HG02610 (cell line): ENCODE measurements at regions not wholly inside any gene's neighbourhood (a gene's known extent, or its start where the extent isn't known, plus 50 kb on each side); places are given as distances from the start of the nearest gene placed in this dataset.
"Not testable (repeated sequence)": the region's sequence is repeated elsewhere in the genome, so short reads cannot be mapped to it uniquely, and the experiment has no call there.

Experiments
- ATAC-seq: cut with Tn5 transposase; IDR thresholded peaks from one replicate; pipeline ENCODE4 v1.9.1; 2021; ENCODE audit warnings: mild to moderate bottlenecking, moderate library complexity; ENCODE audit not compliant: unreplicated experiment

GRCh38 chr7:67463983-67464382 is 467.4 kb downstream of the TYW1 start:
- ATAC-seq: no peak

- no peak for ATAC-seq
Measured at GRCh38 chr7:67466109-67466508, 469.5 kb downstream of the TYW1 start.

GRCh38 chr7:67470256-67470751 is 473.7 kb downstream of the TYW1 start:
- ATAC-seq: no peak

GRCh38 chr7:67475293-67475692 is 478.7 kb downstream of the TYW1 start:
- ATAC-seq: no peak

GRCh38 chr7:67478066-67478465 is 481.4 kb downstream of the TYW1 start:
- no peak for ATAC-seq

- ATAC-seq: no peak
Measured at GRCh38 chr7:67484244-67484751, 487.7 kb downstream of the TYW1 start.

GRCh38 chr7:67486401-67486800 is 489.8 kb downstream of the TYW1 start:
- no peak for ATAC-seq

- ATAC-seq: no peak
Measured at GRCh38 chr7:67487316-67487715, 490.7 kb downstream of the TYW1 start.

- ATAC-seq: no peak
Measured at GRCh38 chr7:67489881-67490280, 493.2 kb downstream of the TYW1 start.

- ATAC-seq: no peak
Measured at GRCh38 chr7:67493366-67493765, 496.7 kb downstream of the TYW1 start.

GRCh38 chr7:67496589-67496988 is 500.0 kb downstream of the TYW1 start:
- no peak for ATAC-seq

GRCh38 chr7:67497914-67498313 is 501.3 kb downstream of the TYW1 start:
- not testable (repeated sequence) for ATAC-seq

GRCh38 chr7:67502929-67503328 is 506.3 kb downstream of the TYW1 start:
- no peak for ATAC-seq

- no peak for ATAC-seq
Measured at GRCh38 chr7:67505449-67505848, 508.8 kb downstream of the TYW1 start.

- ATAC-seq: no peak
Measured at GRCh38 chr7:67512481-67512880, 515.8 kb downstream of the TYW1 start.

GRCh38 chr7:67518580-67518979 is 521.9 kb downstream of the TYW1 start:
- no peak for ATAC-seq

- no peak for ATAC-seq
Measured at GRCh38 chr7:67519171-67519570, 522.5 kb downstream of the TYW1 start.

- ATAC-seq: no peak
Measured at GRCh38 chr7:67522504-67522903, 525.9 kb downstream of the TYW1 start.

GRCh38 chr7:67523713-67524112 is 527.1 kb downstream of the TYW1 start:
- no peak for ATAC-seq

- no peak for ATAC-seq
Measured at GRCh38 chr7:67525588-67525987, 529.0 kb downstream of the TYW1 start.

- no peak for ATAC-seq
Measured at GRCh38 chr7:67535241-67535989, 538.8 kb downstream of the TYW1 start.

GRCh38 chr7:67542916-67543315 is 546.3 kb downstream of the TYW1 start:
- ATAC-seq: no peak
